Suprapubic skin (tissue), 4 donors: ENCODE measurements at regions not wholly inside any gene's neighbourhood (a gene's known extent, or its start where the extent isn't known, plus 50 kb on each side); places are given as distances from the start of the nearest gene placed in this dataset.

Experiments
- DNase-seq, 2 donors: peaks; one replicate each; pipeline ENCODE4 v3.0.0-alpha.2; 2019; ENCODE audit warnings: low spot score in 2 of 2
- H3K27ac ChIP-seq: fragments of 200-600 bp; sonication (generic); one replicate; pipeline ENCODE4 v1.5.1; 2019
- H3K27me3 ChIP-seq: fragments of 200-600 bp; sonication (generic); one replicate; pipeline ENCODE4 v1.5.1; 2019
- H3K36me3 ChIP-seq: fragments of 200-600 bp; sonication (generic); one replicate; pipeline ENCODE4 v1.5.1; 2019
- H3K4me1 ChIP-seq: fragments of 200-600 bp; sonication (generic); one replicate; pipeline ENCODE4 v1.5.1; 2019
- H3K4me3 ChIP-seq: fragments of 200-600 bp; sonication (generic); one replicate; pipeline ENCODE4 v1.5.1; 2019; ENCODE audit warnings: mild to moderate bottlenecking
- H3K9me3 ChIP-seq: fragments of 200-600 bp; sonication (generic); one replicate; pipeline ENCODE4 v1.5.1; 2019
- CTCF ChIP-seq, 2 donors: fragments of 200-600 bp in 1 of 2; fragments of 450-650 bp in 1 of 2; sonication (generic) in 1 of 2; IDR thresholded peaks; one replicate each; pipeline ENCODE4 v1.5.1; 2016 to 2019; ENCODE audit warnings: antibody characterized with exemption in 2 of 2, mild to moderate bottlenecking in 1 of 2, moderate library complexity in 1 of 2
- EP300 ChIP-seq: sonication (generic); formaldehyde crosslinking; IDR thresholded peaks from one replicate; pipeline ENCODE4 v1.6.1; 2017; ENCODE audit warnings: antibody characterized with exemption
- POLR2A ChIP-seq, 2 donors: fragments of 450-650 bp; IDR thresholded peaks; one replicate each; pipeline ENCODE4 v1.6.1; 2017; ENCODE audit warnings: antibody characterized with exemption in 2 of 2, mild to moderate bottlenecking in 2 of 2, moderate library complexity in 2 of 2
- POLR2AphosphoS5 ChIP-seq, 3 donors: sonication (generic); formaldehyde crosslinking; IDR thresholded peaks; one replicate each; pipeline ENCODE4 v1.6.1; 2017; ENCODE audit warnings: antibody characterized with exemption in 3 of 3
- WGBS: methylation state at CpG from one replicate; pipeline ENCODE4 v1.1.5; 2018; 5-methylcytosine and 5-hydroxymethylcytosine counted together

- Histone ChIP-seq H3K4me1 (peaks cover 10% of the 10 kb centered on the region), H3K9me3 (no peaks in the 10 kb centered on the region), H3K4me3 (no peak overlapping the region), H3K36me3 (no peaks in the 10 kb centered on the region), H3K27ac (no peak overlapping the region), H3K27me3 (peaks cover 12% of the 10 kb centered on the region)
- 83% methylated on average over 13 of the region's 22 CpGs for WGBS
- no peak for DNase-seq
- TF ChIP-seq POLR2AphosphoS5 (IDR thresholded peaks at IDR 0.05): no peak
- TF ChIP-seq POLR2A (IDR thresholded peaks at IDR 0.05): no peak
These were observed 74.3 kb upstream of the FAM20C start for GRCh38 chr7:117836-118614.

- no peak for DNase-seq
- H3K27ac ChIP-seq: no peak overlapping the region
- H3K36me3 ChIP-seq: no peaks in the 10 kb centered on the region
- no peaks in the 10 kb centered on the region for H3K9me3 ChIP-seq
- TF ChIP-seq POLR2A (IDR thresholded peaks at IDR 0.05) (no peak), POLR2AphosphoS5 (IDR thresholded peaks at IDR 0.05) (no peak), EP300 (no peak), CTCF (IDR thresholded peaks at IDR 0.05) (no peak)
- peaks cover 10% of the 10 kb centered on the region for H3K4me1 ChIP-seq
- peaks cover 12% of the 10 kb centered on the region for H3K27me3 ChIP-seq
- WGBS: 75% methylated on average over 31 of the region's 32 CpGs
- H3K4me3 ChIP-seq: no peak overlapping the region
These were observed 73.6 kb upstream of the FAM20C start for GRCh38 chr7:118615-119391.

- 39% methylated on average over 19 of the region's 27 CpGs for WGBS
- H3K9me3 ChIP-seq: no peaks in the 10 kb centered on the region
- no peaks in the 10 kb centered on the region for H3K36me3 ChIP-seq
- peaks cover 10% of the 10 kb centered on the region for H3K4me1 ChIP-seq
- TF ChIP-seq POLR2A (IDR thresholded peaks at IDR 0.05) (no peak), POLR2AphosphoS5 (IDR thresholded peaks at IDR 0.05) (no peak), CTCF (IDR thresholded peaks at IDR 0.05) (no peak), EP300 (no peak)
- no peak overlapping the region for H3K27ac ChIP-seq
- H3K4me3 ChIP-seq: no peak overlapping the region
- peaks cover 12% of the 10 kb centered on the region for H3K27me3 ChIP-seq
- no peak for DNase-seq
These were observed 72.8 kb upstream of the FAM20C start for GRCh38 chr7:119392-120163.

GRCh38 chr7:120164-120991 is 72.0 kb upstream of the FAM20C start:
- DNase-seq: no peak
- no peaks in the 10 kb centered on the region for H3K36me3 ChIP-seq
- H3K27me3 ChIP-seq: peaks cover 12% of the 10 kb centered on the region
- peaks cover 8% of the 10 kb centered on the region for H3K4me1 ChIP-seq
- H3K4me3 ChIP-seq: no peak overlapping the region
- H3K9me3 ChIP-seq: no peaks in the 10 kb centered on the region
- TF ChIP-seq EP300: no peak
- no peak for TF ChIP-seq POLR2AphosphoS5 (IDR thresholded peaks at IDR 0.05)
- TF ChIP-seq CTCF (IDR thresholded peaks at IDR 0.05): no peak
- no peak for TF ChIP-seq POLR2A (IDR thresholded peaks at IDR 0.05)
- no peak overlapping the region for H3K27ac ChIP-seq
- 90% methylated on average over 15 of the region's 27 CpGs for WGBS
